ENCODE measurements at regions not wholly inside any gene's neighbourhood (a gene's known extent, or its start where the extent isn't known, plus 50 kb on each side); places are given as distances from the start of the nearest gene placed in this dataset.

DNA sequence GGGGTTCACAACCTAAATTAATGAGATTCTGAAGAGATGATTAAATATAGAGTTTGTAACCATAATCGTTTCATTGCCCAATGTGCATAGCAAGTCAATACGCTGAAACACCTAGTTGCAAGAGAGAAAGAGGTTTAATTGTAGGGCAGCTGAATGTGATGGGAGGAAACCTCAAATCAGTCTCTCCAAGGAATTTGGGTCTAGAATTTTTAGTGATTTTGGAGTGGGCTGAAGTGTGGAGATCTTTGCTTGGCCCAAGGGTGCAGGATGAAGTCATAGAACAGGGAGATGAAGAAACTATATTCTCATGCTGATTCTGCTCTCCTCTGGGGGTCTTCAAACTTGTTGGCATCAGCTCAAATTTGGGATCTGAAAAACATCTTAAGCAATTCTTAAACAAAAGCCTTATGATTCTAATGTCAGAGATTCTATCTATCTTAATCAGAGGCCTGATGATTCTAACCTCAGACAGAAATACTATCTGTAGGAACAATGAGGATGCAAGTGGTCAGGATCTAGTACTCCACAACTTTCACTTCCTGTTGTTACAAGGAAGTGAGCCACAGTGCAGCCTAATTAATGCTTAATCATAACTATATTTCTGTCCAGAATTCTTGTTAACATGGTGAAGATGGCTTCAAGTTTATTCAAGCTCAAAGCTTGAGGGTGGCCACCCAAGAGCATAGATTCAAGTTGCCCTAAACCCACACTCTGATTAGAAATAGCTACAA is 80.2 kb upstream of the FUT8 start:
- Histone ChIP-seq H3K4me3 (ENCODE audit: low read depth, low read length) (no peak overlapping the region), H3K36me3 (ENCODE audit: control insufficient read depth, insufficient read depth, low read length) (no peaks in the 10 kb centered on the region), H3K27me3 (ENCODE audit: control insufficient read depth, insufficient read depth, low read length) (no peaks in the 10 kb centered on the region)
- TF ChIP-seq CTCF (IDR thresholded peaks at IDR 0.05; ENCODE audit: insufficient read depth, low read length, severe bottlenecking), result no peak
- FAIRE-seq (no peak), DNase-seq (ENCODE audit: low read depth) (peak; percentile 43)

DNA sequence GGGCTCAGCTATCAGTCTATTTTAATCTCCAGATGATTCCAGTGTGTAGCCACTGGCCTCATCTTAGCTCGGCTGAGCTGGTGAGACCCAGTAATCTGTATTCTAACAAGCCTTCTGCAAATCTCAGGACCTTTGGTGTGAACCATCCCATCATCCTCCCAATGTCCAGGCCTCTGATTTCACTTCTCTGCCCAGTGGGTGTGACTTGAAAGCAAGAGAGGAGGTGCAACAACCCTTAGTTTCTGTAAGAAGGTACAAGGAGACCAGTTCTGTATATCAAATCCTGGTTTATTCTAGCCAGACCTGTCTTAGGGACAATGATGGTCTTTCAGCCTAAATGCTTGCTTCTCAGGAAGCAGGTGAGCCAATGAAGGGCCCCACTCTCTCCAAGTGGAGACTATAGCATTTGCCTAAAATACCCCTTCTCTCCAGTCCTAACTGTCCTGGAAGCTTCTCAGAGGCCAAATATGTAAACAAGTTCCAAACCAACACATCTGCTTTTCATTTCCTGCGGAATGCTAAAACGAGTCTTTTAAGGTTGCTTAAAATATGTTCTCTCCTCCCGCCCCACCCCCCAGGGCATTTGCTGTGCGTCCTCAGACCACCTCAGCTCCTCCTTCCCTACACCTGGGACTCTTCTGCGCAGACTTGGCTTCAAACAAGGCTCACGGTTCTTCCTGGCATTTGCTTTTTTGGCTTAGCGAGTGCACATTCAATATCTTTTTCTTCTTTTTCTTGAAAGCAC is 78.4 kb upstream of the FUT8 start:
- H3K36me3 ChIP-seq (ENCODE audit: control insufficient read depth, insufficient read depth, low read length), result no peaks in the 10 kb centered on the region
- no peak for FAIRE-seq
- no peaks in the 10 kb centered on the region for H3K27me3 ChIP-seq (ENCODE audit: control insufficient read depth, insufficient read depth, low read length)
- TF ChIP-seq CTCF (IDR thresholded peaks at IDR 0.05; ENCODE audit: insufficient read depth, low read length, severe bottlenecking), result no peak
- no peak for DNase-seq (ENCODE audit: low read depth)
- no peak overlapping the region for H3K4me3 ChIP-seq (ENCODE audit: low read depth, low read length)

GRCh38 chr14:65334765-65335410 is 77.6 kb upstream of the FUT8 start:
- FAIRE-seq (no peak), DNase-seq (ENCODE audit: low read depth) (peak; percentile 37)
- H3K27me3 ChIP-seq (ENCODE audit: control insufficient read depth, insufficient read depth, low read length), result no peaks in the 10 kb centered on the region
- H3K4me3 ChIP-seq (ENCODE audit: low read depth, low read length), result no peak overlapping the region
- no peaks in the 10 kb centered on the region for H3K36me3 ChIP-seq (ENCODE audit: control insufficient read depth, insufficient read depth, low read length)
- TF ChIP-seq CTCF (IDR thresholded peaks at IDR 0.05; ENCODE audit: insufficient read depth, low read length, severe bottlenecking), result no peak

GRCh38 chr14:65335411-65335947 is 77.1 kb upstream of the FUT8 start:
- FAIRE-seq (no peak), DNase-seq (ENCODE audit: low read depth) (no peak)
- H3K27me3 ChIP-seq (ENCODE audit: control insufficient read depth, insufficient read depth, low read length), result no peaks in the 10 kb centered on the region
- no peaks in the 10 kb centered on the region for H3K36me3 ChIP-seq (ENCODE audit: control insufficient read depth, insufficient read depth, low read length)
- H3K4me3 ChIP-seq (ENCODE audit: low read depth, low read length), result no peak overlapping the region
- TF ChIP-seq CTCF (IDR thresholded peaks at IDR 0.05; ENCODE audit: insufficient read depth, low read length, severe bottlenecking), result no peak

- no peaks in the 10 kb centered on the region for H3K27me3 ChIP-seq (ENCODE audit: control insufficient read depth, insufficient read depth, low read length)
- H3K4me3 ChIP-seq (ENCODE audit: low read depth, low read length), result no peak overlapping the region
- H3K36me3 ChIP-seq (ENCODE audit: control insufficient read depth, insufficient read depth, low read length), result no peaks in the 10 kb centered on the region
- no peak for TF ChIP-seq CTCF (IDR thresholded peaks at IDR 0.05; ENCODE audit: insufficient read depth, low read length, severe bottlenecking)
- FAIRE-seq (no peak), DNase-seq (ENCODE audit: low read depth) (no peak)
These were observed 76.3 kb upstream of the FUT8 start for GRCh38 chr14:65336191-65336591.

Data from bronchial epithelial cell (primary cell).